ENCODE measurements at regions not wholly inside any gene's neighbourhood (a gene's known extent, or its start where the extent isn't known, plus 50 kb on each side); places are given as distances from the start of the nearest gene placed in this dataset.

- H3K4me1 Mint-ChIP-seq, result peaks cover 12% of the 10 kb centered on the region
- no peaks in the 10 kb centered on the region for H3K36me3 Mint-ChIP-seq (ENCODE audit: low read depth)
- H3K27ac Mint-ChIP-seq, result no peak overlapping the region
- no peaks in the 10 kb centered on the region for H3K9me3 ChIP-seq (ENCODE audit: control insufficient read depth, low read length)
- TF ChIP-seq, protein P1, sequence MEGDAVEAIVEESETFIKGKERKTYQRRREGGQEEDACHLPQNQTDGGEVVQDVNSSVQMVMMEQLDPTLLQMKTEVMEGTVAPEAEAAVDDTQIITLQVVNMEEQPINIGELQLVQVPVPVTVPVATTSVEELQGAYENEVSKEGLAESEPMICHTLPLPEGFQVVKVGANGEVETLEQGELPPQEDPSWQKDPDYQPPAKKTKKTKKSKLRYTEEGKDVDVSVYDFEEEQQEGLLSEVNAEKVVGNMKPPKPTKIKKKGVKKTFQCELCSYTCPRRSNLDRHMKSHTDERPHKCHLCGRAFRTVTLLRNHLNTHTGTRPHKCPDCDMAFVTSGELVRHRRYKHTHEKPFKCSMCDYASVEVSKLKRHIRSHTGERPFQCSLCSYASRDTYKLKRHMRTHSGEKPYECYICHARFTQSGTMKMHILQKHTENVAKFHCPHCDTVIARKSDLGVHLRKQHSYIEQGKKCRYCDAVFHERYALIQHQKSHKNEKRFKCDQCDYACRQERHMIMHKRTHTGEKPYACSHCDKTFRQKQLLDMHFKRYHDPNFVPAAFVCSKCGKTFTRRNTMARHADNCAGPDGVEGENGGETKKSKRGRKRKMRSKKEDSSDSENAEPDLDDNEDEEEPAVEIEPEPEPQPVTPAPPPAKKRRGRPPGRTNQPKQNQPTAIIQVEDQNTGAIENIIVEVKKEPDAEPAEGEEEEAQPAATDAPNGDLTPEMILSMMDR (conservative IDR thresholded peaks at IDR 0.05), result no peak
- H3K4me1 ChIP-seq (ENCODE audit: control insufficient read depth, insufficient read depth, low read length), result peaks cover 6% of the 10 kb centered on the region
- no peak for DNase-seq
- no peak overlapping the region for H3K9ac ChIP-seq (ENCODE audit: extremely low read depth, low read length, poor library complexity, severe bottlenecking)
- peaks cover 4% of the 10 kb centered on the region for H3K9me3 Mint-ChIP-seq
- H3K27me3 Mint-ChIP-seq (ENCODE audit: insufficient read depth), result no peaks in the 10 kb centered on the region
- no peak overlapping the region for H3K4me3 ChIP-seq (ENCODE audit: low read length)
- no peak overlapping the region for H3K27ac ChIP-seq (ENCODE audit: low read depth, low read length)
- H3K36me3 ChIP-seq (ENCODE audit: control insufficient read depth, insufficient read depth, low read length), result no peaks in the 10 kb centered on the region
- WGBS, 2 experiments (ENCODE audit: insufficient coverage in 1 of 2, insufficient read length in 1 of 2), result 94 to 100% methylated on average over 2 to 3 of the region's 3 CpGs
- H3K27me3 ChIP-seq (ENCODE audit: control insufficient read depth, insufficient read depth, low read length, poor library complexity, severe bottlenecking), result no peaks in the 10 kb centered on the region
- H3K4me3 Mint-ChIP-seq, result no peak overlapping the region
These were observed 191.2 kb downstream of the CWF19L2 start for GRCh38 chr11:107266455-107266854.

DNA sequence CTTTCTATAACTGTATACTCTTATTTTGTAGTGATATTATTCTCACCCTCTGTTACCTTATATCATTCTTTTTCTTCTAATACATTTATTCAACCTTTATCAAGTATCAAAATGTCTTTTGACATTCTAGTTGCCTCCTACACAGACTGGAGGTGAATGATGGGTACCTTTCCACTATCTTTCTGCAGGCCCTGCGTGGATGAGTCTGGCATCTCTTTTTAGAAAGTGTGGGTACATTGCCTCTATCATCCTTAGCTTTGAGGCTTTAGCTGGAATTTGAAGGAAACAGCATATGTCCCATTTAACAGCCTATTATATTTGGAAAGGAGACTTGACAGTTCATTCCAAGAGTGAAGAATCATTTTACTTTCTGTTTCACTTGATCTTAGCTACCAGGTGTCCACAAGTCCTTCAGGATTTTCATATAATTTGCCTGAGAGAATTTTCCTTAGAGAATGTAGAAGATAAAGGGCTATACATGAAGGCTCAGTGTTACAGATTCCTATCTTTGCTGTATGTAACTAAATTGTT lies 192.0 kb downstream of the CWF19L2 start:
- peaks cover 12% of the 10 kb centered on the region for H3K4me1 Mint-ChIP-seq
- no peaks in the 10 kb centered on the region for H3K27me3 Mint-ChIP-seq (ENCODE audit: insufficient read depth)
- TF ChIP-seq, protein P1 (conservative IDR thresholded peaks at IDR 0.05), result no peak
- H3K4me1 ChIP-seq (ENCODE audit: control insufficient read depth, insufficient read depth, low read length), result peaks cover 1% of the 10 kb centered on the region
- no peak overlapping the region for H3K4me3 ChIP-seq (ENCODE audit: low read length)
- no peaks in the 10 kb centered on the region for H3K36me3 ChIP-seq (ENCODE audit: control insufficient read depth, insufficient read depth, low read length)
- no peaks in the 10 kb centered on the region for H3K36me3 Mint-ChIP-seq (ENCODE audit: low read depth)
- H3K27ac Mint-ChIP-seq, result no peak overlapping the region
- H3K9me3 ChIP-seq (ENCODE audit: control insufficient read depth, low read length), result no peaks in the 10 kb centered on the region
- no peaks in the 10 kb centered on the region for H3K27me3 ChIP-seq (ENCODE audit: control insufficient read depth, insufficient read depth, low read length, poor library complexity, severe bottlenecking)
- H3K9me3 Mint-ChIP-seq, result no peaks in the 10 kb centered on the region
- no peak overlapping the region for H3K4me3 Mint-ChIP-seq
- no peak overlapping the region for H3K27ac ChIP-seq (ENCODE audit: low read depth, low read length)
- no peak for DNase-seq
- 93% methylated on average over 1 of the region's 1 CpG; no CpG with 5 or more reads in 1 of the 2 experiments for WGBS, 2 experiments (ENCODE audit: insufficient coverage in 1 of 2, insufficient read length in 1 of 2)
- no peak overlapping the region for H3K9ac ChIP-seq (ENCODE audit: extremely low read depth, low read length, poor library complexity, severe bottlenecking)

DNA sequence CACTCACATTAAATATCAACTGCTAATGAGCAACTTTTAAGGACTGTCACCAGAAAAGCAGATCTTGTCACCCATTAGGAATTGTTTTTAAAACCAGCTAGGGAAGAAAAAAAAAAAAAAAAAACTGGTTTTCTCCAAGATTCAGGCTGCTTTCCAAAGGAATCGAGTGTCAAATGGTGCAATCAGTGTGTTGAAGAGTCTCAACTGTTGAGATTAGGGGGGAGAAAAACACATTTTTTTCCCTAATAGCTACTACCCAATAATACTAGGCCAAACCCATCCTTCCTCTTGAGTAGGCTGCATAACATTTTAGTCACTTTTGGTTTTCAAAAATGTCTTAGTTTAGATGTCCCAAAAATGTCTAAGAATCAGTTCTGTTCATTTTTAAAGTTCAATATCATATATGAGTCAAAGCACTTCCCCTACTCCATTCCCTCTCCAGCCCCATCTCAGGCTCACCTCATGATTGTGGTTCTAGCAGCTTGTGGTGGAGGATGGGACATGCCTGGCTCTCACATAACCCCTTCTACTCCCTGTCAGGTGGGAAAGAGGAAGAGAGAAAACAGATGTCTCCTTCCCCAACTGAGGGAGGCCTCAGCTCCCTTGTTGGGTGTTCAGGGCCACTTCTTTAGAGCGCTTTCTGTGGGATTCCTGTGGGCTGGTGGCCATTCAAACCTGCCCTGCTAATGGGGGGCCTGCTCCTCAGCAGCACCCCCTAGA lies 193.6 kb downstream of the CWF19L2 start:
- Histone ChIP-seq H3K36me3 (ENCODE audit: control insufficient read depth, insufficient read depth, low read length) (no peaks in the 10 kb centered on the region), H3K27ac (ENCODE audit: low read depth, low read length) (no peak overlapping the region), H3K9ac (ENCODE audit: extremely low read depth, low read length, poor library complexity, severe bottlenecking) (no peak overlapping the region), H3K9me3 (ENCODE audit: control insufficient read depth, low read length) (no peaks in the 10 kb centered on the region), H3K4me3 (ENCODE audit: low read length) (no peak overlapping the region), H3K4me1 (ENCODE audit: control insufficient read depth, insufficient read depth, low read length) (no peaks in the 10 kb centered on the region), H3K27me3 (ENCODE audit: control insufficient read depth, insufficient read depth, low read length, poor library complexity, severe bottlenecking) (no peaks in the 10 kb centered on the region)
- DNase-seq, result no peak
- Mint-ChIP-seq H3K4me3 (no peak overlapping the region), H3K27ac (no peak overlapping the region), H3K4me1 (peaks cover 9% of the 10 kb centered on the region), H3K9me3 (no peaks in the 10 kb centered on the region), H3K27me3 (ENCODE audit: insufficient read depth) (no peaks in the 10 kb centered on the region), H3K36me3 (ENCODE audit: low read depth) (no peaks in the 10 kb centered on the region)
- TF ChIP-seq, protein P1 (conservative IDR thresholded peaks at IDR 0.05), result no peak
- WGBS, 2 experiments (ENCODE audit: insufficient coverage in 1 of 2, insufficient read length in 1 of 2), result 96 to 100% methylated on average over 1 of the region's 2 CpGs

Data from endodermal cell (in vitro differentiated cells).